ENCODE measurements at regions not wholly inside any gene's neighbourhood (a gene's known extent, or its start where the extent isn't known, plus 50 kb on each side); places are given as distances from the start of the nearest gene placed in this dataset.

DNA sequence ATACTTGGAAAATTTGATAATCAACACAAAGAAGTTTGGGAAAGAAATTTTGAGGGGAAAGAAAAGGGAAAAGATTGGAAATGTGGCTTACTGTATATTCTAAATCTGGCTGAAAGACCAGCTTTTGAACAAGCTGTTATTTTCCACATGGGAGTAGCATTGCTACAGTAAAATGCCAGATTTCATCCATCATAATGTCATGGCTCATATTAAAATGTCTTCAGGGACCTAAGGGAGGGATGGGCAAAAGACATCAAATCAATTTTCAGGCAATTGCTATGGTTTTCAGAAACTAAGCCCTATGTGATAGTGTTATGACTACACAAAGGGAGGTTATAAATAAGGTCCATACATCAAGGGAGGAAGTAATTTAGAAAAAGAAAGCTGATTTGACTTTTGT, 1116.9 kb upstream of the CELF2 start:
- H4K91ac ChIP-seq (ENCODE audit: insufficient read depth, low read depth, low read length) = no peak overlapping the region
- H2BK15ac ChIP-seq (ENCODE audit: low read depth, low read length) = no peak overlapping the region
- no peak overlapping the region for H4K8ac ChIP-seq (ENCODE audit: low read depth in 2 of 2, low read length in 2 of 2)
- in situ Hi-C loops (cut with MboI; ENCODE audit: low sequenced_read_pairs) = no loop called here
- ChIA-PET CTCF (no interaction called here), POLR2A (ENCODE audit: unreplicated experiment) (no interaction called here)
- no peak overlapping the region for H2BK20ac ChIP-seq (ENCODE audit: low read depth, low read length)
- ATAC-seq (ENCODE audit: low read depth) (no peak), DNase-seq (no peak)
- no peaks in the 10 kb centered on the region for H3K27me3 ChIP-seq (ENCODE audit: control insufficient read depth, insufficient read depth, low read length)
- H2AK5ac ChIP-seq (ENCODE audit: low read depth, low read length) = no peak overlapping the region
- no peak overlapping the region for H3K4me3 ChIP-seq (ENCODE audit: insufficient read depth, low read depth, low read length)
- H4K20me1 ChIP-seq (ENCODE audit: insufficient read depth, low read length) = no peaks in the 10 kb centered on the region
- no peaks in the 10 kb centered on the region for H3K9me1 ChIP-seq (ENCODE audit: insufficient read depth, low read length)
- no peak overlapping the region for H3K27ac ChIP-seq (ENCODE audit: insufficient read depth, low read length)
- no peak overlapping the region for H3K18ac ChIP-seq (ENCODE audit: low read depth, low read length)
- H4K5ac ChIP-seq (ENCODE audit: low read depth, low read length) = no peak overlapping the region
- BruUV-seq (replicated peaks) = no TSS peak
- no peak overlapping the region for H2AFZ ChIP-seq (replicated peaks; ENCODE audit: low read length, poor library complexity)
- no peak overlapping the region for H3K56ac ChIP-seq (ENCODE audit: extremely low read depth, insufficient read depth, low read length)
- no peaks in the 10 kb centered on the region for H3K79me1 ChIP-seq (ENCODE audit: low read depth in 1 of 2, low read length in 2 of 2)
- no peak overlapping the region for H3K4me2 ChIP-seq (ENCODE audit: low read depth, low read length)
- no peak overlapping the region for H2BK120ac ChIP-seq (ENCODE audit: low read depth, low read length)
- H3K9me3 ChIP-seq (ENCODE audit: control insufficient read depth, insufficient read depth, low read length) = no peaks in the 10 kb centered on the region
- H2AK9ac ChIP-seq (replicated peaks; ENCODE audit: low read depth, low read length, poor library complexity) = no peak overlapping the region
- no peak overlapping the region for H2BK5ac ChIP-seq (ENCODE audit: low read depth, low read length, poor library complexity, severe bottlenecking)
- dilution Hi-C loops (cut with HindIII; ENCODE audit: low sequenced_read_pairs, unreplicated experiment) = no loop called here
- H3K4me1 ChIP-seq (ENCODE audit: control insufficient read depth, insufficient read depth, low read length) = no peaks in the 10 kb centered on the region
- H3K14ac ChIP-seq (replicated peaks; ENCODE audit: low read depth, low read length) = no peak overlapping the region
- no peak overlapping the region for H3K4ac ChIP-seq (ENCODE audit: low read depth, low read length)
- H3K23ac ChIP-seq (ENCODE audit: low read depth, low read length) = no peak overlapping the region
- intact Hi-C loops (cut with micrococcal nuclease) = no loop called here
- TF ChIP-seq CEBPB (IDR thresholded peaks at IDR 0.05; ENCODE audit: low read depth, low read length) = no peak
- no peaks in the 10 kb centered on the region for H3K36me3 ChIP-seq (ENCODE audit: control insufficient read depth, insufficient read depth, low read length)
- H3K9ac ChIP-seq (ENCODE audit: low read depth, low read length) = no peak overlapping the region

All from IMR-90 (cell line).